Endothelial cell of umbilical vein (primary cell): ENCODE measurements at regions not wholly inside any gene's neighbourhood (a gene's known extent, or its start where the extent isn't known, plus 50 kb on each side); places are given as distances from the start of the nearest gene placed in this dataset.

ENCODE experiments used
- BruUV-seq: library from RNA; stranded (reverse); fragments of 400-500 nt; replicated peaks from 2 replicates; lab custom pipeline; 2021; lab: Mats Ljungman, UMichigan
- CTCF ChIA-PET: fragments of 300-600, 350-600 bp; sonication (Branson Sonifier 250); formaldehyde crosslinking; loops from one replicate; lab custom pipeline; 2021; ENCODE audit warnings: antibody characterized with exemption, inconsistent platforms; lab: Charles Lee
- POLR2A ChIA-PET: fragments of 300-600, 350-600 bp; sonication (Branson Sonifier 250); formaldehyde crosslinking; loops from one replicate; lab custom pipeline; 2021; ENCODE audit warnings: antibody characterized with exemption, inconsistent platforms; lab: Charles Lee
- DNase-seq: peaks from one replicate; pipeline ENCODE4 v3.0.0-alpha.2; 2011; ENCODE audit warnings: low read depth, low spot score
- FAIRE-seq: peaks from 2 replicates; lab custom pipeline; 2011; peaks lifted over from hg19 to GRCh38; lab: Jason Lieb, UNC
- H2AFZ ChIP-seq: 2 replicates; pipeline ENCODE4 v1.6.0; 2012; ENCODE audit warnings: low read depth, low read length, control low read depth, inconsistent platforms
- H3K27ac ChIP-seq: 2 replicates; pipeline ENCODE4 v1.5.1; 2011; ENCODE audit warnings: low read depth, mild to moderate bottlenecking, control low read depth, low read length, moderate library complexity; ENCODE audit not compliant: insufficient read depth
- H3K27me3 ChIP-seq, 2 experiments: 2 replicates each; pipeline versions ENCODE4 v1.6.0 to v1.6.1; 2011; ENCODE audit warnings: low read length in 2 of 2, mixed read lengths in 1 of 2; ENCODE audit not compliant: control insufficient read depth in 2 of 2, insufficient read depth in 2 of 2
- H3K36me3 ChIP-seq, 2 experiments: 2 replicates in 1 of 2; 3 replicates in 1 of 2; pipeline ENCODE4 v1.5.1; 2011; ENCODE audit warnings: low read length in 2 of 2, mild to moderate bottlenecking in 1 of 2, moderate library complexity in 1 of 2; ENCODE audit not compliant: control insufficient read depth in 2 of 2, insufficient read depth in 2 of 2; ENCODE audit errors: extremely low read depth in 1 of 2
- H3K4me1 ChIP-seq: 3 replicates; pipeline ENCODE4 v1.5.1; 2011; ENCODE audit warnings: mild to moderate bottlenecking, low read length; ENCODE audit not compliant: control insufficient read depth, insufficient read depth; ENCODE audit errors: extremely low read depth
- H3K4me2 ChIP-seq: 2 replicates; pipeline ENCODE4 v1.6.1; 2011; ENCODE audit warnings: low read length, control low read depth, mixed read lengths; ENCODE audit not compliant: insufficient read depth
- H3K4me3 ChIP-seq, 3 experiments: fragments of 200-600 bp in 1 of 3; sonication (generic), shearing (Covaris generic) in 1 of 3; replicated peaks in 1 of 3; 2 replicates each; pipeline ENCODE4 v1.5.1; 2011 to 2016; ENCODE audit warnings: control low read depth in 3 of 3, low read length in 3 of 3, mild to moderate bottlenecking in 2 of 3, inconsistent platforms in 1 of 3, low read depth in 1 of 3, moderate library complexity in 1 of 3; ENCODE audit not compliant: insufficient read depth in 1 of 3
- H3K79me2 ChIP-seq: 2 replicates; pipeline ENCODE4 v1.6.0; 2012; ENCODE audit warnings: low read length, inconsistent platforms; ENCODE audit not compliant: control insufficient read depth, insufficient read depth
- H3K9ac ChIP-seq: replicated peaks from 2 replicates; pipeline ENCODE3; 2011; ENCODE audit warnings: low read length, control low read depth; ENCODE audit not compliant: insufficient read depth; ENCODE audit errors: extremely low read depth
- H3K9me1 ChIP-seq: replicated peaks from 3 replicates; pipeline ENCODE4 v1.6.0; 2011; ENCODE audit warnings: mild to moderate bottlenecking, low read length; ENCODE audit not compliant: control insufficient read depth, insufficient read depth; ENCODE audit errors: extremely low read depth
- H3K9me3 ChIP-seq: replicated peaks from 2 replicates; pipeline ENCODE4 v1.5.1; 2012; ENCODE audit warnings: low read length, inconsistent platforms; ENCODE audit not compliant: control insufficient read depth, insufficient read depth
- H4K20me1 ChIP-seq: replicated peaks from 2 replicates; pipeline ENCODE3; 2011; ENCODE audit warnings: mild to moderate bottlenecking, low read length; ENCODE audit not compliant: control insufficient read depth, insufficient read depth; ENCODE audit errors: extremely low read depth
- CTCF ChIP-seq, 2 donors: IDR thresholded peaks; 1 replicate in 1 of 2; 2 replicates in 1 of 2; pipeline ENCODE4 v1.5.1; 2011; ENCODE audit warnings: low read length in 2 of 2, mild to moderate bottlenecking in 2 of 2, moderate library complexity in 2 of 2, control low read depth in 1 of 2, inconsistent platforms in 1 of 2, low read depth in 1 of 2; ENCODE audit not compliant: insufficient read depth in 1 of 2; ENCODE audit errors: extremely low read depth in 1 of 2
- EZH2 ChIP-seq: IDR thresholded peaks from 2 replicates; pipeline ENCODE4 v1.6.1; 2012; ENCODE audit warnings: borderline replicate concordance, low read depth, mild to moderate bottlenecking, moderate library complexity, low read length, inconsistent platforms; ENCODE audit not compliant: severe bottlenecking
- FOS ChIP-seq: IDR thresholded peaks from 2 replicates; pipeline ENCODE4 v1.6.1; 2011; ENCODE audit warnings: mild to moderate bottlenecking, low read length, moderate library complexity, borderline replicate concordance; ENCODE audit not compliant: insufficient read depth
- GATA2 ChIP-seq: IDR thresholded peaks from 2 replicates; pipeline ENCODE4 v1.7.0; 2011; ENCODE audit warnings: low read depth, mild to moderate bottlenecking, moderate library complexity, mixed read lengths, low read length; ENCODE audit not compliant: insufficient read length, insufficient read depth
- JUN ChIP-seq: IDR thresholded peaks from 2 replicates; pipeline ENCODE4 v1.6.1; 2011; ENCODE audit warnings: borderline replicate concordance, low read depth; ENCODE audit not compliant: insufficient read length, insufficient read depth
- MAX ChIP-seq: IDR thresholded peaks from 2 replicates; pipeline ENCODE4 v1.6.1; 2011; ENCODE audit not compliant: insufficient read depth, insufficient read length
- MYC ChIP-seq: IDR thresholded peaks from one replicate; pipeline ENCODE4 v1.6.1; 2011; ENCODE audit warnings: mild to moderate bottlenecking, low read depth, low read length
- POLR2A ChIP-seq: IDR thresholded peaks from 2 replicates; pipeline ENCODE4 v1.6.1; 2012; ENCODE audit warnings: low read depth, mild to moderate bottlenecking, control low read depth, low read length
- POLR2AphosphoS5 ChIP-seq: IDR thresholded peaks from 2 replicates; pipeline ENCODE4 v1.6.1; 2012; ENCODE audit warnings: low read depth, mild to moderate bottlenecking, control low read depth, low read length, moderate library complexity; ENCODE audit not compliant: insufficient read depth
- dilution Hi-C: fragments of 300-500 bp; cut with MboI; formaldehyde crosslinking; loops from one replicate; pipeline ENCODE4 v1.15.0; 2019; ENCODE audit warnings: low sequenced_read_pairs; ENCODE audit not compliant: extremely low pct_ligation_motif_present
- intact Hi-C: fragments of 100-400 bp; cut with micrococcal nuclease; formaldehyde crosslinking; loops from one replicate; pipeline ENCODE4 v1.10.0; 2022

- Histone ChIP-seq H3K4me3 (no peak overlapping the region), H3K27me3 (no peaks in the 10 kb centered on the region), H3K36me3 (no peaks in the 10 kb centered on the region), H3K4me1 (no peaks in the 10 kb centered on the region), H3K9me1 (no peaks in the 10 kb centered on the region), H3K9ac (no peak overlapping the region), H3K9me3 (peaks cover 2% of the 10 kb centered on the region), H3K27ac (no peak overlapping the region), H3K79me2 (no peaks in the 10 kb centered on the region), H4K20me1 (no peaks in the 10 kb centered on the region), H3K4me2 (no peak overlapping the region), H2AFZ (no peak overlapping the region)
- ChIA-PET CTCF (no interaction called here), POLR2A (no interaction called here)
- BruUV-seq, result no TSS peak
- TF ChIP-seq EZH2 (no peak), POLR2A (no peak)
- DNase-seq, result no peak
- dilution Hi-C loops (no loop called here), intact Hi-C loops (no loop called here)
- no peak for FAIRE-seq
These were observed 142.0 kb downstream of the LRATD1 start for GRCh38 chr2:14774436-14774968.

GRCh38 chr2:14776216-14776615, 143.7 kb downstream of the LRATD1 start:
- no peak for FAIRE-seq
- dilution Hi-C loops (no loop called here), intact Hi-C loops (no loop called here)
- Histone ChIP-seq H3K79me2 (no peaks in the 10 kb centered on the region), H3K9ac (no peak overlapping the region), H3K4me3 (no peak overlapping the region), H3K9me3 (peaks cover 2% of the 10 kb centered on the region), H3K4me1 (no peaks in the 10 kb centered on the region), H3K36me3 (no peaks in the 10 kb centered on the region), H3K27ac (no peak overlapping the region), H2AFZ (no peak overlapping the region), H3K9me1 (no peaks in the 10 kb centered on the region), H4K20me1 (no peaks in the 10 kb centered on the region), H3K27me3 (no peaks in the 10 kb centered on the region), H3K4me2 (no peak overlapping the region)
- no peak for TF ChIP-seq POLR2AphosphoS5
- TF ChIP-seq MAX, result no peak
- TF ChIP-seq EZH2, result no peak
- TF ChIP-seq FOS, result no peak
- no peak for TF ChIP-seq CTCF (IDR thresholded peaks at IDR 0.05; ENCODE audit: extremely low read depth in 1 of 2, insufficient read depth in 1 of 2, low read depth in 1 of 2, low read length in 2 of 2)
- no peak for TF ChIP-seq POLR2A
- no peak for TF ChIP-seq GATA2
- no peak for TF ChIP-seq JUN
- no peak for TF ChIP-seq MYC
- no peak for DNase-seq
- BruUV-seq, result no TSS peak
- POLR2A ChIA-PET, result no interaction called here
- CTCF ChIA-PET, result no interaction called here
